Keratinocyte (primary cell): ENCODE measurements at regions not wholly inside any gene's neighbourhood (a gene's known extent, or its start where the extent isn't known, plus 50 kb on each side); places are given as distances from the start of the nearest gene placed in this dataset.

Experiments
- EZH2 ChIP-seq: IDR thresholded peaks from one replicate; pipeline ENCODE4 v1.6.1; 2012; ENCODE audit warnings: inconsistent platforms, mild to moderate bottlenecking, low read length, moderate library complexity
- TF ChIP-seq, protein P1 (sequence below), 3 experiments: IDR thresholded peaks in 1 of 3; conservative IDR thresholded peaks in 1 of 3; optimal IDR thresholded peaks in 1 of 3; 2 replicates in 2 of 3; 3 replicates in 1 of 3; pipeline versions ENCODE3 to v1.5.1; 2011; ENCODE audit warnings: low read length in 3 of 3, mild to moderate bottlenecking in 3 of 3, moderate library complexity in 2 of 3, control low read depth in 1 of 3, inconsistent platforms in 1 of 3; ENCODE audit not compliant: insufficient read depth in 2 of 3; ENCODE audit errors: extremely low read depth in 1 of 3

DNA sequence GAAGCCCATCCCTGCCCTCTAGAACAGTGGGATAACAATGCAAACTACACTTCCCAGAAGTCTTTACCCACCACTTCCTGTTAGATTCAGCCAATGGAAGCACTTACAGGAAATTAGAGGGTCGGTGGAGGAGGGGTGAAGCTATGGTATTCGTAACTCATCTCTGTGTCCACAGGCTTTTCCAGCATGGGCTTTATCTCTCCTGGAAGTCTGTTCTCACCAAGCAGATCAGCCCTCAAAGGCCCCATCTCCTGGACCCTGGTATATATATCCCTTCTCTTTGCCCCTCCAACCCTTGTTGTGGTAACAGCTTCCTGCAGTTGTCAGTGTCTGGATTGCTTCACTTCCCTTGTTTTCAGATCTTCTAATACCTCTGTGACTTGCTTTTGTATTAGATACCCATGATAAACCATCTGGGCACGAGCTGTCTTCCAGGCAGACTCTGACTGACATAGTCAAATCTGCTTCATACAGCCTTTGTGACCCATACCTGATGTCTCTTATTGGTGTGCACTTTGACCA lies 475.0 kb upstream of the POU3F3 start:
- TF ChIP-seq EZH2, result no peak
- TF ChIP-seq, protein P1, sequence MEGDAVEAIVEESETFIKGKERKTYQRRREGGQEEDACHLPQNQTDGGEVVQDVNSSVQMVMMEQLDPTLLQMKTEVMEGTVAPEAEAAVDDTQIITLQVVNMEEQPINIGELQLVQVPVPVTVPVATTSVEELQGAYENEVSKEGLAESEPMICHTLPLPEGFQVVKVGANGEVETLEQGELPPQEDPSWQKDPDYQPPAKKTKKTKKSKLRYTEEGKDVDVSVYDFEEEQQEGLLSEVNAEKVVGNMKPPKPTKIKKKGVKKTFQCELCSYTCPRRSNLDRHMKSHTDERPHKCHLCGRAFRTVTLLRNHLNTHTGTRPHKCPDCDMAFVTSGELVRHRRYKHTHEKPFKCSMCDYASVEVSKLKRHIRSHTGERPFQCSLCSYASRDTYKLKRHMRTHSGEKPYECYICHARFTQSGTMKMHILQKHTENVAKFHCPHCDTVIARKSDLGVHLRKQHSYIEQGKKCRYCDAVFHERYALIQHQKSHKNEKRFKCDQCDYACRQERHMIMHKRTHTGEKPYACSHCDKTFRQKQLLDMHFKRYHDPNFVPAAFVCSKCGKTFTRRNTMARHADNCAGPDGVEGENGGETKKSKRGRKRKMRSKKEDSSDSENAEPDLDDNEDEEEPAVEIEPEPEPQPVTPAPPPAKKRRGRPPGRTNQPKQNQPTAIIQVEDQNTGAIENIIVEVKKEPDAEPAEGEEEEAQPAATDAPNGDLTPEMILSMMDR (optimal IDR thresholded peaks at IDR 0.05 in 1 of 3, IDR thresholded peaks at IDR 0.05 in 1 of 3, conservative IDR thresholded peaks at IDR 0.05 in 1 of 3; ENCODE audit: extremely low read depth in 1 of 3, insufficient read depth in 2 of 3, low read length in 3 of 3), result no peak
